Lower lobe of right lung (tissue), 2 donors: ENCODE measurements at regions not wholly inside any gene's neighbourhood (a gene's known extent, or its start where the extent isn't known, plus 50 kb on each side); places are given as distances from the start of the nearest gene placed in this dataset.

ENCODE experiments used
- ATAC-seq, 2 donors: fragments of 200-7000 bp; cut with Tn5 transposase; one replicate each; pipeline ENCODE4 v1.9.1; 2020 to 2022; ENCODE audit warnings: mild to moderate bottlenecking in 2 of 2, moderate library complexity in 2 of 2
- DNase-seq: peaks from one replicate; pipeline ENCODE4 v3.0.0-alpha.2; 2020
- H3K27ac ChIP-seq: fragments of 200-600 bp; one replicate; pipeline ENCODE4 v1.8.0; 2022
- H3K27me3 ChIP-seq: fragments of 200-600 bp; one replicate; pipeline ENCODE4 v1.8.0; 2022; ENCODE audit warnings: low read depth
- H3K36me3 ChIP-seq: fragments of 200-600 bp; one replicate; pipeline ENCODE4 v1.8.0; 2022; ENCODE audit warnings: mild to moderate bottlenecking
- H3K4me1 ChIP-seq: fragments of 200-600 bp; one replicate; pipeline ENCODE4 v1.8.0; 2022
- H3K4me3 ChIP-seq: fragments of 200-600 bp; one replicate; pipeline ENCODE4 v1.8.0; 2022; ENCODE audit warnings: mild to moderate bottlenecking
- H3K9me3 ChIP-seq: fragments of 200-600 bp; one replicate; pipeline ENCODE4 v1.8.0; 2022
- intact Hi-C: fragments of 100-400 bp; cut with DNase I; formaldehyde crosslinking; loops from one replicate; pipeline ENCODE4 v1.11.0; 2022
- TF ChIP-seq, protein P1 (sequence below): fragments of 200-600 bp; IDR thresholded peaks from one replicate; pipeline ENCODE4 v1.8.0; 2022; ENCODE audit warnings: antibody characterized with exemption, mild to moderate bottlenecking
- donor health status: DM: no; HTN: yes; CAD: no; lungs with severe emphysema.

DNA sequence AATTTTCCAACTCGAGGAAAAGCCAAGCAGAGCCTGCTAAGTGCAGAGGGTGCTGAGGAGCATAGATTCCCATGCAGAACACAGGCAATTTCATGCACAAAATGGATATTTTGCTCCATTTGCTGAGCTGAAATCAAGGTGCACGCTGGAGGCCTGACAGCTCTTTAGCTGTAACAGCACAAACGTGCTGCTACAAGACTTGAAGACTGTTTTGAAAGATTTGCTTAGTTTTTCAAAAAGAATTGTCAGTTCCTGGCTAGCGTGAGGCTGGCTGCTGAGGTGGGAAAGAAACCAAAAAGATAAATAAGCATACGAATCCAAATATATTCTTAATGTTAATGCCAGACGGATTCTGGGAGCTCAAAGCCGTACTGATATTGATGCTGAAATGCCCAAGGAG lies 309.0 kb upstream of the MAF start:
- H3K27ac ChIP-seq = no peak overlapping the region

DNA sequence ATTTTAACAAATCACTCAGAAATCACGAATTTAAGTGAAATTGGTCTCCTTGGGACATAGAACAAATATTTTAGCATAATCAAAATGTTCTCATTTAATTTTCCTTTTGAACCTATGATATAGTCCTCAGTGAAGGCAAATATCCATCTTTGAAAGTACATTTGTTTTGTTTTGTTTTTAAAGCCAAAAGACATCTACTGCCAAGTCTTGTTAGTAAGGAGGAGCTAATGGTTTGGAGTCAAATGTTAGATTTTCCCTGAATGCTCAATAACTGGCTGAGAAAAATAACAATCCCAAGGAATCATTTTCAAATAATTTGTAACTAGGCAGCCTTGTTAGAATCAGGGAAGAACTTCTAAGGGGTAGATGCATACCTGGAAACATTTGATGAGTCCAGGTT lies 302.9 kb upstream of the MAF start:
- no peaks in the 10 kb centered on the region for H3K36me3 ChIP-seq
- no peaks in the 10 kb centered on the region for H3K27me3 ChIP-seq
- no peak for DNase-seq
- no peak overlapping the region for H3K4me3 ChIP-seq
- H3K9me3 ChIP-seq = no peaks in the 10 kb centered on the region
- no peak for ATAC-seq
- no peak overlapping the region for H3K27ac ChIP-seq
- H3K4me1 ChIP-seq = no peaks in the 10 kb centered on the region
- intact Hi-C loops = no loop called here
- TF ChIP-seq, protein P1, sequence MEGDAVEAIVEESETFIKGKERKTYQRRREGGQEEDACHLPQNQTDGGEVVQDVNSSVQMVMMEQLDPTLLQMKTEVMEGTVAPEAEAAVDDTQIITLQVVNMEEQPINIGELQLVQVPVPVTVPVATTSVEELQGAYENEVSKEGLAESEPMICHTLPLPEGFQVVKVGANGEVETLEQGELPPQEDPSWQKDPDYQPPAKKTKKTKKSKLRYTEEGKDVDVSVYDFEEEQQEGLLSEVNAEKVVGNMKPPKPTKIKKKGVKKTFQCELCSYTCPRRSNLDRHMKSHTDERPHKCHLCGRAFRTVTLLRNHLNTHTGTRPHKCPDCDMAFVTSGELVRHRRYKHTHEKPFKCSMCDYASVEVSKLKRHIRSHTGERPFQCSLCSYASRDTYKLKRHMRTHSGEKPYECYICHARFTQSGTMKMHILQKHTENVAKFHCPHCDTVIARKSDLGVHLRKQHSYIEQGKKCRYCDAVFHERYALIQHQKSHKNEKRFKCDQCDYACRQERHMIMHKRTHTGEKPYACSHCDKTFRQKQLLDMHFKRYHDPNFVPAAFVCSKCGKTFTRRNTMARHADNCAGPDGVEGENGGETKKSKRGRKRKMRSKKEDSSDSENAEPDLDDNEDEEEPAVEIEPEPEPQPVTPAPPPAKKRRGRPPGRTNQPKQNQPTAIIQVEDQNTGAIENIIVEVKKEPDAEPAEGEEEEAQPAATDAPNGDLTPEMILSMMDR = no peak

More for the DNA sequence above, 309.0 kb upstream of the MAF start:
- Histone ChIP-seq H3K9me3 (no peaks in the 10 kb centered on the region), H3K27me3 (no peaks in the 10 kb centered on the region), H3K4me3 (no peak overlapping the region), H3K4me1 (no peaks in the 10 kb centered on the region), H3K36me3 (no peaks in the 10 kb centered on the region)
- no peak for ATAC-seq
- no peak for DNase-seq
- TF ChIP-seq, protein P1 = no peak
- intact Hi-C loops = no loop called here

DNA sequence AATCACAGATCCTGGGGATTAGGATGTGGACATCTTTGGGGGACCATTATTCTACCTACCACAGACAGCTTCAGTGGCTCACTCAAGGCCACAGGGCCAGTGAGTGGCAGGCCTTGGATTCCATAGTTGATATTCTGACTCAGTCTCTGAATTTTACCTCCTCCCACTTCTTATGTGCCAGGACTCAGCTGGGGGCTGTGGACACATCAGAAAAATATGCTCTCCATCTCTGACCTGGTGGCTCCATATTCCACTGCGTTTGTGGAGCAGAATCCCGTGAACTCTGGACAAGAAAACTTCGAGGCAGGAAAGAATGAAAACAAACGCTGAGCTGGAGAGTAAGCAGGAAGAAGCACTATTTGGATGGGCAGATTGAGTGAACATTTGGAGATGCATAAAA lies 301.8 kb upstream of the MAF start:
- intact Hi-C loops = no loop called here

DNA sequence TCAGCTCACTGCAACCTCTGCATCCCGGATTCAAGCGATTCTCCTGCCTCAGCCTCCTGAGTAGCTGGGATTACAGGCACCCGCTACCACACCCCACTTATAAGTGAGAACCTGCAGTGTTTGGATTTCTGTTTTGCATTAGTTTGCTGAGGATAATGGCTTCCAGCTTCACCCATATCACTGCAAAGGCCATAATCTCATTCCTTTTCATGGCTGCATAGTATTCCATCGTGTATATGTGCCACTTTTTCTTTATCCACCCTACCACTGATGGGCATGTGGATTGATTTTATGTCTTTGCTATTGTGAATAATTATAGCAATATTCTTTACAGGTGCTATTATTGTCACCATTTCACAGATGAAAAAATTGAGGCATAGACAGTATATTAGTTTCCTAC lies 301.0 kb upstream of the MAF start:
- ATAC-seq = no peak
- intact Hi-C loops = no loop called here
- Histone ChIP-seq H3K4me3 (no peak overlapping the region), H3K4me1 (no peaks in the 10 kb centered on the region), H3K27me3 (no peaks in the 10 kb centered on the region), H3K36me3 (no peaks in the 10 kb centered on the region), H3K9me3 (no peaks in the 10 kb centered on the region), H3K27ac (no peak overlapping the region)
- TF ChIP-seq, protein P1 = no peak
- DNase-seq = no peak

More for the DNA sequence above, 301.8 kb upstream of the MAF start:
- no peak for ATAC-seq
- no peak overlapping the region for H3K27ac ChIP-seq
- no peaks in the 10 kb centered on the region for H3K27me3 ChIP-seq
- H3K4me3 ChIP-seq = no peak overlapping the region
- H3K4me1 ChIP-seq = no peaks in the 10 kb centered on the region
- TF ChIP-seq, protein P1 = no peak
- no peak for DNase-seq
- no peaks in the 10 kb centered on the region for H3K36me3 ChIP-seq
- H3K9me3 ChIP-seq = no peaks in the 10 kb centered on the region

DNA sequence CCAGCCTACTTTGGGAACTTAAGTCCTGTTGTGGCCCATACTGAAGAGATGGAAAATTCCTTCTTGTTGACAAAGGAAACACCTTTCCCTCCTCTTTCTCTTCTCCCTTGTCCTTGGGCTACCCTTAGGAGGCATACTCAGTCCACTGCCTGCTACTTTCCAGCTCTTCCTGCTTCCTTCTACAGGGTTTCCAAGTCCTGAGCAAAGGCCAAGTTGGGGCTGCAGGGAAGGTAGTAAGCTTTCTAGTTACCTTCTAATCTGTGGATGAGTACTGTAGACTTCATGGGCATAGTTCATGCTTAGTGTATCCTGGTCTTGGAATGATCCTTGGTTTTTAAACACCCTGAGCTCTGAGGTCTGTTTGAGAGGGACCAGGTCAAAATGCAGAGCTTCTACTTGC lies 299.2 kb upstream of the MAF start:
- Histone ChIP-seq H3K4me1 (no peaks in the 10 kb centered on the region), H3K27ac (no peak overlapping the region), H3K36me3 (no peaks in the 10 kb centered on the region), H3K27me3 (no peaks in the 10 kb centered on the region), H3K4me3 (no peak overlapping the region), H3K9me3 (no peaks in the 10 kb centered on the region)
- TF ChIP-seq, protein P1 = no peak
- DNase-seq (no peak), ATAC-seq (no peak)
- intact Hi-C loops = no loop called here

DNA sequence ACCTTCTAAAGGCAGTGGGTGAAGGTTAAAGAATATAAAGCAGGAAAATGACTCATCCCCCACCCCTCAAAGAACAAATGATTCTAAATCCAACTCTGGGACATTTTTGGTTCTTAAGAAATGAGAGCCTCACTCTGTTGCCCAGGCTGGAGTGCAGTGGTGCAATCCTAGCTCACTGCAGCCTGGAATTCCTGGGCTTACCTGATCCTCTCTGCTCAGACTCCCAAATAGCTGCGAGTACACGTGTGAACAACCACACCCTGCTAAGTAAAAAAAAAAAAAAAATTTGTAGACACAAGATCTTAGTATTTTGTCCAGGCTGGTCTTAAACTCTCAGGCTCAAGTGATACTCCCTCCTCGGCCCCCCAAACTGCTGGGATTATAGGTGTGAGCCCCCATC lies 298.8 kb upstream of the MAF start:
- intact Hi-C loops = no loop called here
- Histone ChIP-seq H3K4me1 (no peaks in the 10 kb centered on the region), H3K9me3 (no peaks in the 10 kb centered on the region), H3K27me3 (no peaks in the 10 kb centered on the region), H3K4me3 (no peak overlapping the region), H3K27ac (no peak overlapping the region), H3K36me3 (no peaks in the 10 kb centered on the region)
- TF ChIP-seq, protein P1 = no peak
- ATAC-seq (no peak), DNase-seq (no peak)
